CD4-positive, alpha-beta T cell treated with Interleukin-17A for 1 hour (primary cell): ENCODE measurements at regions not wholly inside any gene's neighbourhood (a gene's known extent, or its start where the extent isn't known, plus 50 kb on each side); places are given as distances from the start of the nearest gene placed in this dataset.

Experiments
- DNase-seq: peaks from one replicate; pipeline ENCODE4 v3.0.0-alpha.2; 2020

DNA sequence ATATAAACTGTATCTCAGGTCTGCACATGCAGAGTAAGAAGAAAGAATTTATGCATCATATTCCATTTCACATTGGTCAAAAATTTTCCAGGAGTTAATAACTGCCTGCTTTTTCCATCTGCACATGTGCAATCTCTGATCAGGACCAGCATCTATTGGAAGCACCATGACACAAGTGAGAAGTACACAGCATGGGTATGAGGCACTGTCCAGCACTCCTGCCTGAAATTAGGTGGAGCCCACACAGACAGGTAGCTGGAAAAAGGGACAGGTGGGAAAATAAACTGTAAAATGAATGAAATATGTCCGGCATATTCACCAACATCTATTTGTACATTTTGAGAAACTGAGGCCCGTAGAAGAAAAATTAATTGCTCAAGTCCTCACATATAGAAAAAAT is 609.2 kb upstream of the NXPH2 start:
- no peak for DNase-seq

DNA sequence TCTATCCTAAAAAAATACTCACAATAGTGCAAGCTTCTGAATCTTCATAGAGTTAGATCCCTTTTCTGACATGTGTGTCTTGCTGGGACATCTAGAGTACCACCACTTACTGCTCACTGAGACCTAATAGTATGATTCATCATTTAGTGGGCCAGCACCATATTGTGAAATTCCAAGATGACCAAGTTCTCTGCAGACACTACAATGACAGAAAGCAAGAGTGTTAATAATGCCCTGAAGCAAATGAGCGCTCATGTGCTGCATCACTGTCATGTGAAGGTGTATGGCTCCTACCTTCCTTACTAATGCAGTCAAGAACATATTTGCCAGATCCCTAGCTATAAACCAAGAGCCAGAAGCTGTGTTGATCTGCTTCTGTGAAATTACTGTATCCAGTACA is 606.2 kb upstream of the NXPH2 start:
- no peak for DNase-seq

GRCh38 chr2:139383532-139383931 is 603.3 kb upstream of the NXPH2 start:
- no peak for DNase-seq

DNA sequence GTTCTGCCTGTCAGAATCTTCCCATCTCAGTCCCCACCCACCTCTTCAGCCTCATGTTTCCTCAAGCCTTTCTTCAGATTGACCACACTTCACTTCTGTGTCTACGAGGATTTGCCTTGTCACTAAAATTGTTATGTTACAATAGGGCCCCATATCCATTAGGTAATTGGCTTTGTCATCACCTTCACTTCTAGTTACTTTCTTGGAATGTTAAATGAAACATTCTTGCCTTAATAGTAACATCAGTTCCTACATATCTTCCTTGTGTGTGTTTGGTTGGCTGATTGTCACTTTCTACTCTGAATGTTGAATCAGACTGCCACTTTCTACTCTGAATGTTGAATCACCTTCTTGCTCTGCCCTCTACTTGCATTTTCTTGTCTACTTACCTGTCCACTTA is 599.9 kb upstream of the NXPH2 start:
- DNase-seq, result no peak

- DNase-seq, result no peak
These were observed 598.2 kb upstream of the NXPH2 start for GRCh38 chr2:139378373-139378772.

- no peak for DNase-seq
These were observed 594.2 kb upstream of the NXPH2 start for GRCh38 chr2:139374296-139374850.

- DNase-seq, result no peak
These were observed 589.5 kb upstream of the NXPH2 start for GRCh38 chr2:139369423-139370409.

- no peak for DNase-seq
These were observed 587.2 kb upstream of the NXPH2 start for GRCh38 chr2:139367416-139367815.

DNA sequence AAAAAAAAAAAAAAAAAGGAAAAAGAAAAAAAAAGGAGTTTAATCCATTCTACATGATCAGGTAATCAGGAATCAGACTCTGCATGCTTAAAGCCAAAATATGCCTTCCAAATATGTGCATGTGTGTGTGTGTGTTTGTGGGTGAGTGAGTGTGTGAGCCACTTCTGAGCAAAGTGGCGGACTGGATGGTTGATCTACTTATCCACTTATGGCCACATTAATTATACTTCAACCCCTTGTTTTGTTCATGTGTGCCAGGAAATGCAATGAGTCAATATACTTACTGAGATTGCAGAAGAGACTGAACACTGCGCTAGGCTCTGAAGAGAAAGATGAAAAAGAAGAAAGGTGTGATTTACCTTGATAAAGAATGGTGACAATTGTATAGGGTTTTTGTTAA is 586.5 kb upstream of the NXPH2 start:
- DNase-seq, result no peak

DNA sequence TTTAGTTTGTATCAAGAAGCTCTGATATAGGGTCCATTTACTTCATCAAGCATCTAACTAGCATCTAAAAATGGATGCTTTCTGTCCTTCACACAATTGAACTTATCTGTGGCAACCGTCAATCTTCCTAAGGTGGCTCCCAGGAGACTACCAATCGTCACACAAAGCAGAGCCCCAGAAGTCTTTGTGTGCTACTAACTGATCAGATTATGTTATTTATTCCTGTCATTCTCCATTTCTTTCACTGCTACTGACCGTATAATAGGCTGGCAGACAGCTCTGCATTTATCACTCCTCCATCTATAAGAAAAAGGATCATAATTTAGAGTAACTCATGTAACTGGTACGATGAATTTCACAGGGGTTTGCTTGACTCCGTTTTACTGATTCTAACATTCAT is 585.0 kb upstream of the NXPH2 start:
- DNase-seq, result no peak

DNA sequence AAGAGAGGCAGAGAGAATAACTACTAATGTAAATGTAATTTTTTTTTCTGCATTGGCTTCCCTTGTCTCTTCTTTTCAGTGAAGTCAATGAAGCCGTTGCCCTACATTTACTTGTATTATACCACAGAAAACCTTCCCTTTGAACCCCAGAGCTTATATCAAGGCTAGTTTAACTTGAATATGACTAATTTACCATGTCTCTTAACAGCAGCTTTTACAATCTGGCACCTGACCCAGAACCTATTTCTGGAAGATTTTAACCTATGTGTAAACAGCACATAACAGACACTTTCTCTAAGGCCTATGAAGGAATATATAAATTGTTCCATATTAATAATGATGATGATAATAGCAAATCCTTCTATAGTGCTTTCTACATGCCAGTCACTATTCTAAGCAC is 580.5 kb upstream of the NXPH2 start:
- DNase-seq, result no peak

DNA sequence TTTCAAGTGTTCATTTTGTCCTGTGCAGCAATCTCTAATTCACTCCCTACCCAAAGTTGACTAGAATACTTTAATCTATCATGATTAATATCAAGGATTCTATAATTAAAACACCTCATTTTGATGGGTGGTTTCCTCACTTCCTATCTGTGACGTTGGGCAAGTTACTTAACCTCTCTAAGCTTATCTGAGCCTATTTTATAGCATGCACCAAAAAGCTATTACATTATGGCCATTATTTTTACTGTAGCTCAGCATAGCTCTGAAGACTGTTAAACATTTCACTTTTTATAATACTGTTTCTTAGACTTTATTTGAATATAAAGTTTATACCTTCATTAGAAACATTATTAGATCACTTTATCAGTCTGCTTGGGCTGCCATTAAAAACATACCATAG is 579.6 kb upstream of the NXPH2 start:
- DNase-seq, result no peak

DNA sequence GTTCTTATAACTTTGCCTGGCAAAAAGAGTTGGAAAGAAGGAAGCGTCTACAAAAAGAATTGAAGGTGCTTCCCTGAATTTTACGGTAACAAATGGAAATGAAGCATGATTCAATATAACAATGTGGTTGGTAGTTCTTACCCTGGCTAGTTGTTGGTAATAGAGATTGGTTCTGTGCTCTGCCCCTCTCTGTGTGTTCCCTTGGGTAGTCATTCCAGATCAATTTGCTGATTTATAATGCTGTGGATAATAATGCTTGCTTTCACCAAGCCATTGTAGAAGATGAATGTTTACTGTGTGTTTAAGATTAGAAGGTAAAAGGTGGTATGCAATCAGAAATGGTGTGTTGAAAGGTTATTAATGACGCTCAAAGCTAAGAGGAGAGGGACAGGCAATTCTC is 577.8 kb upstream of the NXPH2 start:
- DNase-seq, result no peak

DNA sequence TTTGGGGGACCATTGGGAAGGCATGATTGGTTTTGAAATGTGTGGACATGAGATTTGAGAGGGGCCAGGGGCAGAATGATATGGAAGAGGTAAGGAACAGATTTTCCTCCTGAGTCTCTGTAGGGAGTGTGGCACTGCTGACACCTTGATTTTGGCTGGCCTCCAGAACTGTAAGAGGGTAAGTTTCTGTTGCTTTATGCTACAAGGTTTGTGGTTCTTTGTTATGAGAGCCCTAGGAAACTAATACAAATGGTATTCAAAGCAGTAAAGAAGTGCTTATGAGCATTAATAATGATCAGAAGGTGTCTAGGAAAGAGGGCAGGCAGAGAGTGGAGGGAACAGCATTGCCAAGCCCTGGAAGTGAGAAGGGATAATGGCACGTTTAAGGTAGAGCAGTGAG is 574.3 kb upstream of the NXPH2 start:
- DNase-seq, result no peak

DNA sequence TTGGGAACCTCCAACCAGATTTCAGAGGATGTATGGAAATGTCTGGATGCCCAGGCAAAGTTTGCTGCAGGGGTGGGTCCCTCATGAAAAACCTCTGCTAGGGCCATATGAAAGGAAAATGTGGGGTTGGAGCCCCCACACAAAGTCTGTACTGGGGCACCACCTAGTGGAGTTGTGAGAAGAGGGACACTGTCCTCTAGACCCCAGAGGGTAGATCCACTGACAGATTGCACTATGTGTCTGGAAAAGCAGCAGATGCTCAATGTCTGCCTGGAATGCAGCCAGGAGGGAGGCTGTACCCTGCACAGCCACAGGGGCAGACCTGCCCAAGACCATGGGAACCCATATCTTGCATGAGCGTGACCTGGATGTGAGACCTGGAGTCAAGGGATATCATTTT is 573.7 kb upstream of the NXPH2 start:
- no peak for DNase-seq

DNA sequence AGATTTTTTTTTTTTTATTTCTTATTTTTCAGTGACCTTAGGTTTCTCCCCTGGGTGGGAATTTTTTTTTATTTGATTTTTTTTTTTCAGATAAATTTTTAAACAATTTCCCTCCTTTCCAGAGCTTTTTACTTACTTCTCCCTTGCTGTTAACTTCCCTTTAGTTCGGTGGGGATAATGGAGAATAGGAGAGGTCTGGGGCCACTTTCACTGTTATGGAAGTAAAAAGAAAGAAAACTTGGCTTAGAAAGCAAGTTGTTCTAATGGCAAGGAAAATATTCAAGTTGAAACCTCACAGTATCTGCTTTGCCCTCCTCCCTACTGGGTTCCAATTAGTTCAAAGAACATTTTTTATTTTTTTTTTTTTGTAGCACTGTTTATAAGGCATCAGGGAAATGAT is 537.1 kb upstream of the NXPH2 start:
- no peak for DNase-seq

- DNase-seq, result no peak
These were observed 533.9 kb upstream of the NXPH2 start for GRCh38 chr2:139314059-139314458.

GRCh38 chr2:139296672-139297209 is 516.6 kb upstream of the NXPH2 start:
- DNase-seq, result no peak

DNA sequence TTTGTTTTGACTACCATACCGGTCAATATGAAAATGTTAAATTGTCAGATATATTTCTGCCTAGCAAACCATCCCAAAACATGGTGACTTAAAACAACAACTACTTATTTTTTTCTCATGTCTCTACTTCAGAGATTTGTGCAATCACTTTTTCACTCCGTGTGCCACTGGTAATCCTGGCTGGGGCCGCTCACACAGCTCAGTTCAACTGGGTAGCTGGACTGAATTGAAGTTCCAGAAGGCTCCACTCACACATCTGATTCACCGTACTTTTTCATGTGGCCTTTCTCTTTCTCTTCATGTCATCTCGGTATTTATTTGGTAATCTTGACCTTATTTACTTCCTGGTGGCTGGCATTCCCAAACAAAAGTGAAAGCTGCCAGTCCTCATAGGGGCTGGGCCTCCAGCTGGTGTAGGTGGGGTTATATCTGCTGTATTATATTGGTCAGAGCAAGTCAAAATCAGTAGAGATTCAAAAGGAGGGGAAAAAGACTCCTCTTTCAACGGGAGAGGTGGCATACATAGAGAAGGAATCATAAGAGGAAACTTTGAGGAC is 513.9 kb upstream of the NXPH2 start:
- no peak for DNase-seq

GRCh38 chr2:139281124-139281523 is 500.9 kb upstream of the NXPH2 start:
- DNase-seq, result no peak

DNA sequence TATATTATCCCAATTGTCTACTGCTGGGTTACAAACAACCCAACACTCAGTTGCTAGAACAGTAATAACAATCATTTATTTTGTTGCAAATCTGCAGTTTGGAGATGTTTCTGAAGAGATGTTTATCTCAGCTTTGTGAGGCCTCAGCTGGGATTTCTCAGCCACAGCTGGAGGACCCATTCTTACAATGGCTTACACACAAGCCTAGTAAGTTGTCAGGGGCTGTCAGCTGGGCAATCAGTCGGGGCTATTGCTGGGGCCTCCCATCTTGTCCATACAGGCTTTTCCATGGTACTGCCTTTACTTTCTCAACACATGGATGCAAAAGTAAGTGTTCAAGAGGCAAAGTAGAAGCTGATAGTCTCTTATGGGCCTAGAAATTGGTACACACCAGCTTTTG is 491.7 kb upstream of the NXPH2 start:
- no peak for DNase-seq

- DNase-seq, result no peak
These were observed 491.0 kb upstream of the NXPH2 start for GRCh38 chr2:139271149-139271548.

GRCh38 chr2:139260052-139260430 is 479.9 kb upstream of the NXPH2 start:
- DNase-seq, result no peak

DNA sequence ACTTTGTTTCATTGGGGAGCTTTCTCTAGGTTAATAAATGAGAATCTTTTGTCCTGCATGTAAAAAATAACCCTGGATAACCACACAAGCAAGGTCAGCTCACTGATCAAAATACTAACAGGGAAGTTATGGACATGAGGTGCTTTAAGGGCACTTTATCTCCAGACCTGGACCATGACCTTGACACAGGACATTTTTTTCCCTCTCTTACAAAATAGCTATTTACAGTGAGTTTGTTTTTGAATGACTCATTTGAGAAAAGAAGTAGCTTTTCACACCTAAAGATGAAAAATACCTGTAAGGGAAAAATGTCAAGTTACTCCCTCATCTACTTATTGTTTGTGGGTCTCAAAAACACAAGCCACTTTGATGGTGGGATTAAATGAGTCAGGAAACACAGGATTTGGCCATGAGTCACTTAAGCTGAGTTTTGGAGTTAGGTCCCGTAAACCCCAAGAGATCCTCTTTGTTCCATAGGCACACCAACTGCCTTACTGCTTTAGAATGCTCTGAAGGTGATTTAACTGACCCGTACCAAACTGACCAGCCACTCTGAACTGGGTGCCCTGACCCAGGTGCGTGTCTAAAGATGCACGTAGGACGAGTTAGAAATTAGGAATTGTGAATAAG is 479.3 kb upstream of the NXPH2 start:
- DNase-seq, result no peak
